ENCODE measurements at regions not wholly inside any gene's neighbourhood (a gene's known extent, or its start where the extent isn't known, plus 50 kb on each side); places are given as distances from the start of the nearest gene placed in this dataset.

GRCh38 chr3:161644891-161645635, 148.5 kb downstream of the OTOL1 start:
- ChIA-PET CTCF (no interaction called here), POLR2A (no interaction called here)
- Histone ChIP-seq H3K4me3 (ENCODE audit: low read depth, low read length) (no peak overlapping the region), H3K36me3 (ENCODE audit: control insufficient read depth in 2 of 2, insufficient read depth in 1 of 2, low read length in 2 of 2) (no peaks in the 10 kb centered on the region), H3K9me3 (ENCODE audit: control insufficient read depth, insufficient read depth, low read depth, low read length) (no peaks in the 10 kb centered on the region), H3K27ac (ENCODE audit: extremely low read depth, low read depth, low read length) (no peak overlapping the region), H3K4me1 (ENCODE audit: control insufficient read depth, insufficient read depth, low read length) (no peaks in the 10 kb centered on the region)
- TF ChIP-seq ZFP37 (tag by site-specific recombination; IDR thresholded peaks at IDR 0.05) (no peak), RBAK (tag by site-specific recombination; IDR thresholded peaks at IDR 0.05) (no peak), ZNF530 (tag by site-specific recombination; IDR thresholded peaks at IDR 0.05; ENCODE audit: low read depth) (no peak), AEBP2 (tag by site-specific recombination; IDR thresholded peaks at IDR 0.05; ENCODE audit: borderline replicate concordance) (no peak), ZNF521 (tag by site-specific recombination; IDR thresholded peaks at IDR 0.05) (no peak), ZFP3 (tag by site-specific recombination; IDR thresholded peaks at IDR 0.05; ENCODE audit: low read depth) (no peak), ZNF266 (tag by site-specific recombination; IDR thresholded peaks at IDR 0.05; ENCODE audit: low read depth) (no peak), ZNF169 (tag by site-specific recombination; IDR thresholded peaks at IDR 0.05) (no peak), ZNF148 (tag by site-specific recombination; IDR thresholded peaks at IDR 0.05; ENCODE audit: borderline replicate concordance) (no peak), ZSCAN30 (tag by site-specific recombination; IDR thresholded peaks at IDR 0.05) (no peak), ZNF404 (tag by site-specific recombination; IDR thresholded peaks at IDR 0.05) (no peak), GLI2 (tag by site-specific recombination; IDR thresholded peaks at IDR 0.05; ENCODE audit: borderline replicate concordance, low read depth) (no peak), ATF2 (tag by site-specific recombination; IDR thresholded peaks at IDR 0.05; ENCODE audit: low read depth) (no peak), TCF7L2 (IDR thresholded peaks at IDR 0.05; ENCODE audit: borderline replicate concordance, low read depth, low read length) (no peak)

- TF ChIP-seq ZNF280C (tag by site-specific recombination; IDR thresholded peaks at IDR 0.05) (no peak), ZNF639 (tag by site-specific recombination; IDR thresholded peaks at IDR 0.05) (no peak), ZNF792 (tag by site-specific recombination; IDR thresholded peaks at IDR 0.05) (no peak), ZNF221 (tag by site-specific recombination; IDR thresholded peaks at IDR 0.05; ENCODE audit: borderline replicate concordance) (no peak), ZNF610 (tag by site-specific recombination; IDR thresholded peaks at IDR 0.05; ENCODE audit: borderline replicate concordance) (no peak)
- H3K27ac ChIP-seq (ENCODE audit: extremely low read depth, low read depth, low read length): no peak overlapping the region
- H3K4me1 ChIP-seq (ENCODE audit: control insufficient read depth, insufficient read depth, low read length): no peaks in the 10 kb centered on the region
- ChIA-PET POLR2A (no interaction called here), CTCF (interaction anchor here (0.6 kb wide), 1 partner anchor 12 kb away, joined by 3 read pairs; no protein-coding TSS in a partner anchor)
- H3K9me3 ChIP-seq (ENCODE audit: control insufficient read depth, insufficient read depth, low read depth, low read length): no peaks in the 10 kb centered on the region
- H3K4me3 ChIP-seq (ENCODE audit: low read depth, low read length): no peak overlapping the region
- H3K36me3 ChIP-seq (ENCODE audit: control insufficient read depth in 2 of 2, insufficient read depth in 1 of 2, low read length in 2 of 2): no peaks in the 10 kb centered on the region
These were observed 151.4 kb downstream of the OTOL1 start for GRCh38 chr3:161647936-161648470.
